Gastroesophageal sphincter (tissue), 4 donors: ENCODE measurements at regions not wholly inside any gene's neighbourhood (a gene's known extent, or its start where the extent isn't known, plus 50 kb on each side); places are given as distances from the start of the nearest gene placed in this dataset.

ENCODE experiments used
- ATAC-seq: fragments of 150-250 bp; one replicate; pipeline ENCODE4 v1.9.1; 2016; ENCODE audit warnings: mild to moderate bottlenecking, moderate library complexity
- H3K27ac ChIP-seq, 4 donors: fragments of 200-600 bp; sonication (generic) in 3 of 4; 1 replicate in 3 of 4; 2 replicates in 1 of 4; pipeline ENCODE4 v1.5.1; 2016 to 2019
- H3K27me3 ChIP-seq: fragments of 200-600 bp; sonication (generic); one replicate; pipeline ENCODE4 v1.5.1; 2019
- H3K36me3 ChIP-seq, 2 donors: fragments of 200-600 bp; sonication (generic); one replicate each; pipeline ENCODE4 v1.5.1; 2019; ENCODE audit warnings: control low read depth in 1 of 2
- H3K4me1 ChIP-seq, 3 donors: fragments of 200-600 bp; sonication (generic); 1 replicate in 2 of 3; 2 replicates in 1 of 3; pipeline ENCODE4 v1.5.1; 2016 to 2019; ENCODE audit warnings: control low read depth in 2 of 3
- H3K4me3 ChIP-seq, 2 donors: fragments of 200-600 bp; sonication (generic); one replicate each; pipeline ENCODE4 v1.5.1; 2019; ENCODE audit warnings: mild to moderate bottlenecking in 1 of 2, moderate library complexity in 1 of 2
- H3K9me3 ChIP-seq, 3 donors: fragments of 200-600 bp; sonication (generic); one replicate each; pipeline ENCODE4 v1.5.1; 2017 to 2019; ENCODE audit warnings: control low read depth in 2 of 3
- EP300 ChIP-seq: sonication (generic); formaldehyde crosslinking; IDR thresholded peaks from one replicate; pipeline ENCODE4 v1.6.1; 2017; ENCODE audit warnings: antibody characterized with exemption, mild to moderate bottlenecking
- POLR2A ChIP-seq, 2 donors: fragments of 450-650 bp; IDR thresholded peaks; one replicate each; pipeline ENCODE4 v1.6.1; 2017; ENCODE audit warnings: antibody characterized with exemption in 2 of 2, mild to moderate bottlenecking in 2 of 2, moderate library complexity in 1 of 2
- POLR2AphosphoS5 ChIP-seq: sonication (generic); formaldehyde crosslinking; IDR thresholded peaks from one replicate; pipeline ENCODE4 v1.6.1; 2017; ENCODE audit warnings: antibody characterized with exemption
- WGBS, 2 donors: methylation state at CpG; one replicate each; pipeline ENCODE4 v1.1.5; 2018; ENCODE audit warnings: low coverage in 1 of 2; 5-methylcytosine and 5-hydroxymethylcytosine counted together
- TF ChIP-seq, protein P1 (sequence below), 4 experiments: fragments of 200-600 bp in 2 of 4; fragments of 450-650 bp in 2 of 4; sonication (generic) in 1 of 4; IDR thresholded peaks; one replicate each; pipeline ENCODE4 v1.5.1; 2017 to 2019; ENCODE audit warnings: antibody characterized with exemption in 4 of 4, mild to moderate bottlenecking in 2 of 4, moderate library complexity in 2 of 4

GRCh38 chr4:180310616-180311015 lies 1932.6 kb upstream of the TENM3 start:
- TF ChIP-seq, protein P1, sequence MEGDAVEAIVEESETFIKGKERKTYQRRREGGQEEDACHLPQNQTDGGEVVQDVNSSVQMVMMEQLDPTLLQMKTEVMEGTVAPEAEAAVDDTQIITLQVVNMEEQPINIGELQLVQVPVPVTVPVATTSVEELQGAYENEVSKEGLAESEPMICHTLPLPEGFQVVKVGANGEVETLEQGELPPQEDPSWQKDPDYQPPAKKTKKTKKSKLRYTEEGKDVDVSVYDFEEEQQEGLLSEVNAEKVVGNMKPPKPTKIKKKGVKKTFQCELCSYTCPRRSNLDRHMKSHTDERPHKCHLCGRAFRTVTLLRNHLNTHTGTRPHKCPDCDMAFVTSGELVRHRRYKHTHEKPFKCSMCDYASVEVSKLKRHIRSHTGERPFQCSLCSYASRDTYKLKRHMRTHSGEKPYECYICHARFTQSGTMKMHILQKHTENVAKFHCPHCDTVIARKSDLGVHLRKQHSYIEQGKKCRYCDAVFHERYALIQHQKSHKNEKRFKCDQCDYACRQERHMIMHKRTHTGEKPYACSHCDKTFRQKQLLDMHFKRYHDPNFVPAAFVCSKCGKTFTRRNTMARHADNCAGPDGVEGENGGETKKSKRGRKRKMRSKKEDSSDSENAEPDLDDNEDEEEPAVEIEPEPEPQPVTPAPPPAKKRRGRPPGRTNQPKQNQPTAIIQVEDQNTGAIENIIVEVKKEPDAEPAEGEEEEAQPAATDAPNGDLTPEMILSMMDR (IDR thresholded peaks at IDR 0.05): no peak
- TF ChIP-seq POLR2AphosphoS5 (no peak), EP300 (no peak), POLR2A (IDR thresholded peaks at IDR 0.05) (no peak)
- H3K4me1 ChIP-seq: no peaks in the 10 kb centered on the region

GRCh38 chr4:180314972-180315371 lies 1928.2 kb upstream of the TENM3 start:
- Histone ChIP-seq H3K27me3 (no peaks in the 10 kb centered on the region), H3K4me3 (no peak overlapping the region), H3K9me3 (no peaks in the 10 kb centered on the region), H3K4me1 (no peaks in the 10 kb centered on the region), H3K27ac (no peak overlapping the region), H3K36me3 (no peaks in the 10 kb centered on the region)
- TF ChIP-seq, protein P1 (IDR thresholded peaks at IDR 0.05): no peak
- TF ChIP-seq EP300 (no peak), POLR2A (IDR thresholded peaks at IDR 0.05) (no peak), POLR2AphosphoS5 (no peak)
- WGBS, 2 donors: 55 to 73% methylated on average over 5 of the region's 5 CpGs
- no peak for ATAC-seq

More at GRCh38 chr4:180310616-180311015, 1932.6 kb upstream of the TENM3 start:
- WGBS, 2 donors: 90% methylated on average over 3 of the region's 3 CpGs
- no peak for ATAC-seq
- H3K9me3 ChIP-seq: no peaks in the 10 kb centered on the region
- no peaks in the 10 kb centered on the region for H3K36me3 ChIP-seq
- H3K4me3 ChIP-seq: no peak overlapping the region
- no peaks in the 10 kb centered on the region for H3K27me3 ChIP-seq
- H3K27ac ChIP-seq: no peak overlapping the region

GRCh38 chr4:180330521-180330920 lies 1912.7 kb upstream of the TENM3 start:
- no peaks in the 10 kb centered on the region for H3K4me1 ChIP-seq
- TF ChIP-seq POLR2A (IDR thresholded peaks at IDR 0.05) (no peak), EP300 (no peak)
- no peak overlapping the region for H3K27ac ChIP-seq
- no peaks in the 10 kb centered on the region for H3K27me3 ChIP-seq
- H3K36me3 ChIP-seq: no peaks in the 10 kb centered on the region
- WGBS, 2 donors: 85 to 86% methylated on average over 2 of the region's 2 CpGs
- no peaks in the 10 kb centered on the region for H3K9me3 ChIP-seq
- no peak overlapping the region for H3K4me3 ChIP-seq
- no peak for ATAC-seq

DNA sequence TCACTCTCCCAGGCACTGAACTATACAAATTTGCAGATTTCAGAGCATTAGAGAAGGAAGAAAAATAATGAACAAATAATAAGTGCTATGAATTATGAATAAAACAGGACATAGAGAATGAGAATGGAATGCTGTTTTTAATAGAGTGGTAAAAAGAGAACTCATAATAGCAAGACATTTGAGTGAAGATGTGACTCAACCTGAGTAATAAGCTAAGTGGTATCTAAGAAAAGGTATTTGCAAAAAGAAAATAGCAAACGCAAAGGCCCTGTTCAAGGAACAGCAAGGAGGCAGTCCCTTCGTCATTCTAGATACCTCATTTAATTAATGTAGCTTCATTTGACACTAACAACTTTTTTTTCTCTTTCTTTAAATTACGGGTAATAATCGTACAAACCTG lies 1910.0 kb upstream of the TENM3 start:
- ATAC-seq: no peak

DNA sequence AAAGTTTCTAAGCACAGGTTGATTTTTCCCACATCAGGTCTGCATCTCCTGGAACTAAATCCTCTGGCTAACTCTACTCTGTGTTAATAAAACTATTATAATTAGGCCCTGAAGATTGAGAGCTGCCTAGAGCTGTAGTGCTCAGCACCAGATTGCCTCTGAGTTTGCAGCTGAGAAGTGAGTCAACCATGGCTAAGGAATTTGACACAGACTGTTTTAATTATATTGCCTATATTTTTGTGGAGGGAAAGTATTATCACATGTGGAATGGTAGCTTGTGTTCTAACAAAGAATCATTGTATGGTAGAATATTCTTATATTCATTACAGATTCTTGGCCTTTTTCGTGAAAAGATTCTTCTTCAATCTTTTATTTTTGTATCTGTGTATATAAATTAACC lies 1907.6 kb upstream of the TENM3 start:
- H3K36me3 ChIP-seq: no peaks in the 10 kb centered on the region
- no peaks in the 10 kb centered on the region for H3K27me3 ChIP-seq
- H3K4me1 ChIP-seq: no peaks in the 10 kb centered on the region
- H3K27ac ChIP-seq: no peak overlapping the region
- no peak for ATAC-seq
- WGBS, 2 donors: 67 to 82% methylated on average over 1 of the region's 1 CpG
- TF ChIP-seq POLR2AphosphoS5 (no peak), POLR2A (IDR thresholded peaks at IDR 0.05) (no peak), EP300 (no peak)
- TF ChIP-seq, protein P1 (IDR thresholded peaks at IDR 0.05): no peak
- H3K9me3 ChIP-seq: no peaks in the 10 kb centered on the region
- H3K4me3 ChIP-seq: no peak overlapping the region

More for the DNA sequence above, 1910.0 kb upstream of the TENM3 start:
- Histone ChIP-seq H3K27ac (no peak overlapping the region), H3K36me3 (no peaks in the 10 kb centered on the region), H3K27me3 (no peaks in the 10 kb centered on the region), H3K4me1 (no peaks in the 10 kb centered on the region), H3K4me3 (no peak overlapping the region), H3K9me3 (no peaks in the 10 kb centered on the region)
- 84 to 88% methylated on average over 4 of the region's 4 CpGs for WGBS, 2 donors
- TF ChIP-seq POLR2AphosphoS5 (no peak), EP300 (no peak), POLR2A (IDR thresholded peaks at IDR 0.05) (no peak)
- TF ChIP-seq, protein P1 (IDR thresholded peaks at IDR 0.05): no peak
